ENCODE measurements at regions not wholly inside any gene's neighbourhood (a gene's known extent, or its start where the extent isn't known, plus 50 kb on each side); places are given as distances from the start of the nearest gene placed in this dataset.

DNA sequence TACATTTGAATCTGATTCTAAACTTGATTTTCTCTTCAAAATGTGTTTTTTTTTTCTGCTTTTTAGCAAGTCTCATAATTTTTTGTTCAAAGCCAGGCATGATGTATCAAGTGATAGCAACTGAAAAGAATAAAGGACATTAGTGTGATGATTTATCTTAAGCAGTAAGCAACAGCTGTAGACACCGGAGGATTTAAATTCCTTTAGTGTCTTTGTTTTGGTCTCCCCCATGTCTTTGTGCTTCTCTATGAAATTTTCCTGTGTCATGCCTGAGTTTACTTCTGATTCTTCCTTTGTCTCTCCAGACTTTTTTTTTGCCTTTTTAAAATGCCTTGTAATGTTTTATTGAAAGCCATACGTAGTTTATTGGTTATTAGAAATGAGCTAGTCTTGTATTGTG, 934.2 kb upstream of the RAG2 start:
- TF ChIP-seq CCDC6 (CRISPR knock-in tag; IDR thresholded peaks at IDR 0.05) (no peak), KDM5B (CRISPR knock-in tag; IDR thresholded peaks at IDR 0.05; ENCODE audit: borderline replicate concordance) (no peak), ZNF577 (CRISPR knock-in tag; IDR thresholded peaks at IDR 0.05; ENCODE audit: borderline replicate concordance, low read depth) (no peak), KDM3A (CRISPR knock-in tag; IDR thresholded peaks at IDR 0.05; ENCODE audit: low read depth) (no peak), ZBTB7B (CRISPR knock-in tag; IDR thresholded peaks at IDR 0.05) (no peak), MATR3 (CRISPR knock-in tag; IDR thresholded peaks at IDR 0.05) (no peak), ZSCAN30 (CRISPR knock-in tag; IDR thresholded peaks at IDR 0.05) (no peak), MTF2 (CRISPR knock-in tag; IDR thresholded peaks at IDR 0.05; ENCODE audit: borderline replicate concordance) (no peak), ZNF709 (CRISPR knock-in tag; IDR thresholded peaks at IDR 0.05) (no peak), ZNF282 (IDR thresholded peaks at IDR 0.05; ENCODE audit: partially characterized antibody) (no peak), ZKSCAN1 (IDR thresholded peaks at IDR 0.05; ENCODE audit: low read length) (no peak)
- TF ChIP-seq, protein P1, sequence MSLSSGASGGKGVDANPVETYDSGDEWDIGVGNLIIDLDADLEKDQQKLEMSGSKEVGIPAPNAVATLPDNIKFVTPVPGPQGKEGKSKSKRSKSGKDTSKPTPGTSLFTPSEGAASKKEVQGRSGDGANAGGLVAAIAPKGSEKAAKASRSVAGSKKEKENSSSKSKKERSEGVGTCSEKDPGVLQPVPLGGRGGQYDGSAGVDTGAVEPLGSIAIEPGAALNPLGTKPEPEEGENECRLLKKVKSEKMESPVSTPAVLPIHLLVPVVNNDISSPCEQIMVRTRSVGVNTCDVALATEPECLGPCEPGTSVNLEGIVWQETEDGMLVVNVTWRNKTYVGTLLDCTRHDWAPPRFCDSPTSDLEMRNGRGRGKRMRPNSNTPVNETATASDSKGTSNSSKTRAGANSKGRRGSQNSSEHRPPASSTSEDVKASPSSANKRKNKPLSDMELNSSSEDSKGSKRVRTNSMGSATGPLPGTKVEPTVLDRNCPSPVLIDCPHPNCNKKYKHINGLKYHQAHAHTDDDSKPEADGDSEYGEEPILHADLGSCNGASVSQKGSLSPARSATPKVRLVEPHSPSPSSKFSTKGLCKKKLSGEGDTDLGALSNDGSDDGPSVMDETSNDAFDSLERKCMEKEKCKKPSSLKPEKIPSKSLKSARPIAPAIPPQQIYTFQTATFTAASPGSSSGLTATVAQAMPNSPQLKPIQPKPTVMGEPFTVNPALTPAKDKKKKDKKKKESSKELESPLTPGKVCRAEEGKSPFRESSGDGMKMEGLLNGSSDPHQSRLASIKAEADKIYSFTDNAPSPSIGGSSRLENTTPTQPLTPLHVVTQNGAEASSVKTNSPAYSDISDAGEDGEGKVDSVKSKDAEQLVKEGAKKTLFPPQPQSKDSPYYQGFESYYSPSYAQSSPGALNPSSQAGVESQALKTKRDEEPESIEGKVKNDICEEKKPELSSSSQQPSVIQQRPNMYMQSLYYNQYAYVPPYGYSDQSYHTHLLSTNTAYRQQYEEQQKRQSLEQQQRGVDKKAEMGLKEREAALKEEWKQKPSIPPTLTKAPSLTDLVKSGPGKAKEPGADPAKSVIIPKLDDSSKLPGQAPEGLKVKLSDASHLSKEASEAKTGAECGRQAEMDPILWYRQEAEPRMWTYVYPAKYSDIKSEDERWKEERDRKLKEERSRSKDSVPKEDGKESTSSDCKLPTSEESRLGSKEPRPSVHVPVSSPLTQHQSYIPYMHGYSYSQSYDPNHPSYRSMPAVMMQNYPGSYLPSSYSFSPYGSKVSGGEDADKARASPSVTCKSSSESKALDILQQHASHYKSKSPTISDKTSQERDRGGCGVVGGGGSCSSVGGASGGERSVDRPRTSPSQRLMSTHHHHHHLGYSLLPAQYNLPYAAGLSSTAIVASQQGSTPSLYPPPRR (CRISPR knock-in tag; IDR thresholded peaks at IDR 0.05; ENCODE audit: borderline replicate concordance), result no peak
- TF ChIP-seq, protein P2, sequence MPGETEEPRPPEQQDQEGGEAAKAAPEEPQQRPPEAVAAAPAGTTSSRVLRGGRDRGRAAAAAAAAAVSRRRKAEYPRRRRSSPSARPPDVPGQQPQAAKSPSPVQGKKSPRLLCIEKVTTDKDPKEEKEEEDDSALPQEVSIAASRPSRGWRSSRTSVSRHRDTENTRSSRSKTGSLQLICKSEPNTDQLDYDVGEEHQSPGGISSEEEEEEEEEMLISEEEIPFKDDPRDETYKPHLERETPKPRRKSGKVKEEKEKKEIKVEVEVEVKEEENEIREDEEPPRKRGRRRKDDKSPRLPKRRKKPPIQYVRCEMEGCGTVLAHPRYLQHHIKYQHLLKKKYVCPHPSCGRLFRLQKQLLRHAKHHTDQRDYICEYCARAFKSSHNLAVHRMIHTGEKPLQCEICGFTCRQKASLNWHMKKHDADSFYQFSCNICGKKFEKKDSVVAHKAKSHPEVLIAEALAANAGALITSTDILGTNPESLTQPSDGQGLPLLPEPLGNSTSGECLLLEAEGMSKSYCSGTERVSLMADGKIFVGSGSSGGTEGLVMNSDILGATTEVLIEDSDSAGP (CRISPR knock-in tag; IDR thresholded peaks at IDR 0.05; ENCODE audit: borderline replicate concordance), result no peak
- TF ChIP-seq, protein P3, sequence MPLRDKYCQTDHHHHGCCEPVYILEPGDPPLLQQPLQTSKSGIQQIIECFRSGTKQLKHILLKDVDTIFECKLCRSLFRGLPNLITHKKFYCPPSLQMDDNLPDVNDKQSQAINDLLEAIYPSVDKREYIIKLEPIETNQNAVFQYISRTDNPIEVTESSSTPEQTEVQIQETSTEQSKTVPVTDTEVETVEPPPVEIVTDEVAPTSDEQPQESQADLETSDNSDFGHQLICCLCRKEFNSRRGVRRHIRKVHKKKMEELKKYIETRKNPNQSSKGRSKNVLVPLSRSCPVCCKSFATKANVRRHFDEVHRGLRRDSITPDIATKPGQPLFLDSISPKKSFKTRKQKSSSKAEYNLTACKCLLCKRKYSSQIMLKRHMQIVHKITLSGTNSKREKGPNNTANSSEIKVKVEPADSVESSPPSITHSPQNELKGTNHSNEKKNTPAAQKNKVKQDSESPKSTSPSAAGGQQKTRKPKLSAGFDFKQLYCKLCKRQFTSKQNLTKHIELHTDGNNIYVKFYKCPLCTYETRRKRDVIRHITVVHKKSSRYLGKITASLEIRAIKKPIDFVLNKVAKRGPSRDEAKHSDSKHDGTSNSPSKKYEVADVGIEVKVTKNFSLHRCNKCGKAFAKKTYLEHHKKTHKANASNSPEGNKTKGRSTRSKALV (CRISPR knock-in tag; IDR thresholded peaks at IDR 0.05), result no peak
- TF ChIP-seq, protein P4, sequence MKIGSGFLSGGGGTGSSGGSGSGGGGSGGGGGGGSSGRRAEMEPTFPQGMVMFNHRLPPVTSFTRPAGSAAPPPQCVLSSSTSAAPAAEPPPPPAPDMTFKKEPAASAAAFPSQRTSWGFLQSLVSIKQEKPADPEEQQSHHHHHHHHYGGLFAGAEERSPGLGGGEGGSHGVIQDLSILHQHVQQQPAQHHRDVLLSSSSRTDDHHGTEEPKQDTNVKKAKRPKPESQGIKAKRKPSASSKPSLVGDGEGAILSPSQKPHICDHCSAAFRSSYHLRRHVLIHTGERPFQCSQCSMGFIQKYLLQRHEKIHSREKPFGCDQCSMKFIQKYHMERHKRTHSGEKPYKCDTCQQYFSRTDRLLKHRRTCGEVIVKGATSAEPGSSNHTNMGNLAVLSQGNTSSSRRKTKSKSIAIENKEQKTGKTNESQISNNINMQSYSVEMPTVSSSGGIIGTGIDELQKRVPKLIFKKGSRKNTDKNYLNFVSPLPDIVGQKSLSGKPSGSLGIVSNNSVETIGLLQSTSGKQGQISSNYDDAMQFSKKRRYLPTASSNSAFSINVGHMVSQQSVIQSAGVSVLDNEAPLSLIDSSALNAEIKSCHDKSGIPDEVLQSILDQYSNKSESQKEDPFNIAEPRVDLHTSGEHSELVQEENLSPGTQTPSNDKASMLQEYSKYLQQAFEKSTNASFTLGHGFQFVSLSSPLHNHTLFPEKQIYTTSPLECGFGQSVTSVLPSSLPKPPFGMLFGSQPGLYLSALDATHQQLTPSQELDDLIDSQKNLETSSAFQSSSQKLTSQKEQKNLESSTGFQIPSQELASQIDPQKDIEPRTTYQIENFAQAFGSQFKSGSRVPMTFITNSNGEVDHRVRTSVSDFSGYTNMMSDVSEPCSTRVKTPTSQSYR (CRISPR knock-in tag; IDR thresholded peaks at IDR 0.05; ENCODE audit: borderline replicate concordance), result no peak
- no peak overlapping the region for H3K27ac ChIP-seq (ENCODE audit: extremely low read length, insufficient read depth, low read length)
- H3K9me3 ChIP-seq (ENCODE audit: low read length), result peaks cover 70% of the 10 kb centered on the region
- BruUV-seq (replicated peaks), result no TSS peak
- 6% methylated on average over 2 of the region's 2 CpGs for WGBS (ENCODE audit: low lambda C conversion rate)
- no peak overlapping the region for H3K9ac ChIP-seq (ENCODE audit: insufficient read depth, low read depth, low read length)
- DNase-seq (ENCODE audit: low spot score), result no peak
- FAIRE-seq, result no peak
- no peaks in the 10 kb centered on the region for H3K36me3 ChIP-seq (replicated peaks in 1 of 2; ENCODE audit: control insufficient read depth in 1 of 2, insufficient read depth in 2 of 2, low read length in 2 of 2)
- H3K4me2 ChIP-seq (ENCODE audit: low read depth, low read length), result no peak overlapping the region
- no peak overlapping the region for H2AFZ ChIP-seq (ENCODE audit: low read length)
- no peaks in the 10 kb centered on the region for H3K4me1 ChIP-seq (ENCODE audit: insufficient read depth, low read length)
- H3K4me3 ChIP-seq (replicated peaks in 1 of 3; ENCODE audit: insufficient read depth in 1 of 3, low read depth in 2 of 3, low read length in 3 of 3), result no peak overlapping the region
- no peak for ATAC-seq
- intact Hi-C loops (cut with micrococcal nuclease; ENCODE audit: unreplicated experiment) (no loop called here), in situ Hi-C loops (cut with HindIII; ENCODE audit: extremely low pct_ligation_motif_present, low pct_unique_long_range_greater_than_20kb) (no loop called here)
- ChIA-PET CTCF (ENCODE audit: low intra/inter-chr PET ratio, low total read pairs) (no interaction called here), POLR2A (no interaction called here)
- no peaks in the 10 kb centered on the region for H3K79me2 ChIP-seq (ENCODE audit: insufficient read depth, low read length)
- H4K20me1 ChIP-seq (ENCODE audit: insufficient read depth, low read length), result no peaks in the 10 kb centered on the region
- H3K27me3 ChIP-seq (ENCODE audit: control insufficient read depth in 1 of 2, insufficient read depth in 2 of 2, low read length in 2 of 2), result no peaks in the 10 kb centered on the region

All from HepG2 (cell line).